Skeletal muscle tissue (tissue), 3 donors: ENCODE measurements at regions not wholly inside any gene's neighbourhood (a gene's known extent, or its start where the extent isn't known, plus 50 kb on each side); places are given as distances from the start of the nearest gene placed in this dataset.
"Not testable (repeated sequence)": the region's sequence is repeated elsewhere in the genome, so short reads cannot be mapped to it uniquely, and the experiment has no call there.

Source experiments
- H3K27ac ChIP-seq: one replicate; pipeline ENCODE4 v1.7.0; 2013; ENCODE audit warnings: mild to moderate bottlenecking, low read depth, low read length, inconsistent platforms
- H3K27me3 ChIP-seq, 3 donors: one replicate each; pipeline ENCODE4 v1.7.0; 2013; ENCODE audit warnings: low read length in 3 of 3; ENCODE audit not compliant: control insufficient read depth in 3 of 3, insufficient read depth in 3 of 3
- H3K36me3 ChIP-seq, 3 donors: one replicate each; pipeline ENCODE4 v1.7.0; 2013; ENCODE audit warnings: low read length in 3 of 3; ENCODE audit not compliant: control insufficient read depth in 3 of 3, insufficient read depth in 3 of 3
- H3K4me1 ChIP-seq, 3 donors: one replicate each; pipeline ENCODE4 v1.7.0; 2013; ENCODE audit warnings: low read length in 3 of 3, mild to moderate bottlenecking in 3 of 3; ENCODE audit not compliant: control insufficient read depth in 3 of 3, insufficient read depth in 3 of 3
- H3K4me3 ChIP-seq, 3 donors: one replicate each; pipeline ENCODE4 v1.7.0; 2013; ENCODE audit warnings: low read length in 3 of 3
- H3K9ac ChIP-seq, 3 donors: one replicate each; pipeline ENCODE4 v1.7.0; 2013; ENCODE audit warnings: low read length in 3 of 3, mild to moderate bottlenecking in 3 of 3, moderate library complexity in 2 of 3, low read depth in 1 of 3
- H3K9me3 ChIP-seq, 3 donors: one replicate each; pipeline ENCODE4 v1.7.0; 2013; ENCODE audit warnings: low read length in 3 of 3; ENCODE audit not compliant: control insufficient read depth in 3 of 3
- donor health status: Osteomylitis.

- Histone ChIP-seq H3K27me3 (no peaks in the 10 kb centered on the region), H3K4me1 (no peaks in the 10 kb centered on the region), H3K4me3 (no peak overlapping the region), H3K27ac (no peak overlapping the region), H3K9ac (no peak overlapping the region), H3K9me3 (no peaks in the 10 kb centered on the region), H3K36me3 (no peaks in the 10 kb centered on the region)
These were observed 102.2 kb downstream of the ZNF92 start for GRCh38 chr7:65475734-65476319.

- Histone ChIP-seq H3K36me3 (no peaks in the 10 kb centered on the region), H3K4me3 (no peak overlapping the region), H3K9me3 (no peaks in the 10 kb centered on the region), H3K27me3 (no peaks in the 10 kb centered on the region), H3K9ac (no peak overlapping the region), H3K27ac (no peak overlapping the region), H3K4me1 (no peaks in the 10 kb centered on the region)
These were observed 103.7 kb downstream of the ZNF92 start for GRCh38 chr7:65477326-65477725.

GRCh38 chr7:65489260-65489767, 115.7 kb downstream of the ZNF92 start:
- peak overlapping the region in 1 of 3 donors; percentile 5 for H3K4me3 ChIP-seq

GRCh38 chr7:65496697-65497096, 123.0 kb downstream of the ZNF92 start:
- not testable (repeated sequence) for H3K36me3 ChIP-seq, H3K27me3 ChIP-seq, H3K4me1 ChIP-seq, H3K9me3 ChIP-seq, H3K9ac ChIP-seq, H3K4me3 ChIP-seq, H3K27ac ChIP-seq

More at GRCh38 chr7:65489260-65489767, 115.7 kb downstream of the ZNF92 start:
- no peaks in the 10 kb centered on the region for H3K36me3 ChIP-seq
- H3K27me3 ChIP-seq, result no peaks in the 10 kb centered on the region
- peaks cover 4 to 21% (median 7%) of the 10 kb centered on the region in 3 donors for H3K9me3 ChIP-seq
- no peaks in the 10 kb centered on the region for H3K4me1 ChIP-seq
- H3K27ac ChIP-seq, result no peak overlapping the region
- no peak overlapping the region for H3K9ac ChIP-seq

GRCh38 chr7:65503434-65504152, 129.9 kb downstream of the ZNF92 start:
- H3K36me3 ChIP-seq, result no peaks in the 10 kb centered on the region
- H3K4me3 ChIP-seq, result no peak overlapping the region
- H3K4me1 ChIP-seq, result no peaks in the 10 kb centered on the region
- no peaks in the 10 kb centered on the region for H3K27me3 ChIP-seq
- no peaks in the 10 kb centered on the region for H3K9me3 ChIP-seq
- H3K27ac ChIP-seq, result no peak overlapping the region
- H3K9ac ChIP-seq, result no peak overlapping the region

GRCh38 chr7:65504504-65505319, 131.1 kb downstream of the ZNF92 start:
- not testable (repeated sequence) for H3K9ac ChIP-seq, H3K27me3 ChIP-seq, H3K36me3 ChIP-seq, H3K9me3 ChIP-seq, H3K4me1 ChIP-seq, H3K4me3 ChIP-seq, H3K27ac ChIP-seq

- not testable (repeated sequence) for H3K9ac ChIP-seq, H3K36me3 ChIP-seq, H3K4me1 ChIP-seq, H3K4me3 ChIP-seq, H3K9me3 ChIP-seq, H3K27ac ChIP-seq
- H3K27me3 ChIP-seq, result peaks cover 9 to 11% (median 10%) of the 10 kb centered on the region in 3 donors
These were observed 131.6 kb downstream of the ZNF92 start for GRCh38 chr7:65505320-65505633.

GRCh38 chr7:65508581-65509367, 135.1 kb downstream of the ZNF92 start:
- H3K9ac ChIP-seq, H3K27ac ChIP-seq, H3K9me3 ChIP-seq, H3K36me3 ChIP-seq, H3K4me1 ChIP-seq: not testable (repeated sequence)
- Histone ChIP-seq H3K4me3 (peak overlapping the region in 1 of 3 donors; percentile 49), H3K27me3 (peaks cover 12 to 15% (median 12%) of the 10 kb centered on the region in 3 donors)

- Histone ChIP-seq H3K4me3 (peak overlapping the region in 2 of 3 donors; percentile 36 to 49), H3K27me3 (peaks cover 12 to 15% (median 12%) of the 10 kb centered on the region in 3 donors), H3K9me3 (no peaks in the 10 kb centered on the region), H3K27ac (no peak overlapping the region), H3K4me1 (peaks cover 0 to 3% (median 2%) of the 10 kb centered on the region in 3 donors), H3K36me3 (no peaks in the 10 kb centered on the region), H3K9ac (peak overlapping the region in 1 of 3 donors; percentile 33)
These were observed 135.9 kb downstream of the ZNF92 start for GRCh38 chr7:65509368-65510186.
